Activated naive CD4-positive, alpha-beta T cell (primary cell): ENCODE measurements at regions not wholly inside any gene's neighbourhood (a gene's known extent, or its start where the extent isn't known, plus 50 kb on each side); places are given as distances from the start of the nearest gene placed in this dataset.

Experiments used
- DNase-seq, 4 experiments: peaks; one replicate each; lab custom pipeline; 2025; lab: John Stamatoyannopoulos, UW

- no peak for DNase-seq
Measured at GRCh38 chr2:16135196-16135912, 195.0 kb downstream of the MYCN start.

GRCh38 chr2:16134436-16135165 is 194.3 kb downstream of the MYCN start:
- no peak for DNase-seq

GRCh38 chr2:16130906-16131400 is 190.6 kb downstream of the MYCN start:
- no peak for DNase-seq

- no peak for DNase-seq
Measured at GRCh38 chr2:16130541-16130880, 190.2 kb downstream of the MYCN start.

- no peak for DNase-seq
Measured at GRCh38 chr2:16129716-16130540, 189.6 kb downstream of the MYCN start.

GRCh38 chr2:16128746-16129610 is 188.6 kb downstream of the MYCN start:
- no peak for DNase-seq

- no peak for DNase-seq
Measured at GRCh38 chr2:16127958-16128357, 187.6 kb downstream of the MYCN start.

GRCh38 chr2:16127276-16127940 is 187.1 kb downstream of the MYCN start:
- DNase-seq = no peak

GRCh38 chr2:16126517-16127275 is 186.3 kb downstream of the MYCN start:
- DNase-seq = no peak

GRCh38 chr2:16125614-16126516 is 185.5 kb downstream of the MYCN start:
- DNase-seq = no peak

- no peak for DNase-seq
Measured at GRCh38 chr2:16124881-16125613, 184.7 kb downstream of the MYCN start.

- no peak for DNase-seq
Measured at GRCh38 chr2:16123856-16124780, 183.8 kb downstream of the MYCN start.

- DNase-seq = no peak
Measured at GRCh38 chr2:16123421-16123820, 183.1 kb downstream of the MYCN start.

- DNase-seq = no peak
Measured at GRCh38 chr2:16122556-16122955, 182.2 kb downstream of the MYCN start.

- no peak for DNase-seq
Measured at GRCh38 chr2:16121986-16122390, 181.6 kb downstream of the MYCN start.

- DNase-seq = no peak
Measured at GRCh38 chr2:16121231-16121985, 181.1 kb downstream of the MYCN start.
